Pulmonary artery endothelial cell (primary cell): ENCODE measurements at regions not wholly inside any gene's neighbourhood (a gene's known extent, or its start where the extent isn't known, plus 50 kb on each side); places are given as distances from the start of the nearest gene placed in this dataset.

Experiments
- DNase-seq: peaks from one replicate; pipeline ENCODE4 v3.0.0-alpha.2; 2011; ENCODE audit warnings: low read depth, low spot score

GRCh38 chr2:217448860-217449259 lies 553.9 kb downstream of the TNS1 start:
- DNase-seq: no peak

GRCh38 chr2:217445723-217446122 lies 557.1 kb downstream of the TNS1 start:
- DNase-seq: no peak

GRCh38 chr2:217444932-217445331 lies 557.9 kb downstream of the TNS1 start:
- no peak for DNase-seq

- DNase-seq: no peak
These were observed 558.3 kb downstream of the TNS1 start for GRCh38 chr2:217444509-217444908.

- DNase-seq: no peak
These were observed 559.2 kb downstream of the TNS1 start for GRCh38 chr2:217443601-217444000.

GRCh38 chr2:217440000-217440399 lies 562.8 kb downstream of the TNS1 start:
- DNase-seq: no peak

GRCh38 chr2:217438821-217439220 lies 564.0 kb downstream of the TNS1 start:
- no peak for DNase-seq

- no peak for DNase-seq
These were observed 564.7 kb downstream of the TNS1 start for GRCh38 chr2:217438136-217438535.

GRCh38 chr2:217437290-217437870 lies 565.4 kb downstream of the TNS1 start:
- DNase-seq: no peak

GRCh38 chr2:217436386-217436785 lies 566.4 kb downstream of the TNS1 start:
- DNase-seq: no peak

GRCh38 chr2:217434180-217434975 lies 568.4 kb downstream of the TNS1 start:
- peak; percentile 81 for DNase-seq

GRCh38 chr2:217433522-217433921 lies 569.3 kb downstream of the TNS1 start:
- DNase-seq: no peak

- DNase-seq: no peak
These were observed 571.1 kb downstream of the TNS1 start for GRCh38 chr2:217431577-217432269.

GRCh38 chr2:217430916-217431576 lies 571.2 kb upstream of the TNP1 start:
- no peak for DNase-seq

GRCh38 chr2:217429981-217430500 lies 570.2 kb upstream of the TNP1 start:
- DNase-seq: no peak

GRCh38 chr2:217421834-217422233 lies 562.0 kb upstream of the TNP1 start:
- no peak for DNase-seq

- no peak for DNase-seq
These were observed 561.0 kb upstream of the TNP1 start for GRCh38 chr2:217420854-217421253.

- DNase-seq: no peak
These were observed 559.3 kb upstream of the TNP1 start for GRCh38 chr2:217419055-217419671.

GRCh38 chr2:217418544-217418943 lies 558.7 kb upstream of the TNP1 start:
- no peak for DNase-seq

- no peak for DNase-seq
These were observed 558.2 kb upstream of the TNP1 start for GRCh38 chr2:217418090-217418489.

- DNase-seq: no peak
These were observed 557.7 kb upstream of the TNP1 start for GRCh38 chr2:217417536-217417935.
